ENCODE measurements at regions not wholly inside any gene's neighbourhood (a gene's known extent, or its start where the extent isn't known, plus 50 kb on each side); places are given as distances from the start of the nearest gene placed in this dataset.

DNA sequence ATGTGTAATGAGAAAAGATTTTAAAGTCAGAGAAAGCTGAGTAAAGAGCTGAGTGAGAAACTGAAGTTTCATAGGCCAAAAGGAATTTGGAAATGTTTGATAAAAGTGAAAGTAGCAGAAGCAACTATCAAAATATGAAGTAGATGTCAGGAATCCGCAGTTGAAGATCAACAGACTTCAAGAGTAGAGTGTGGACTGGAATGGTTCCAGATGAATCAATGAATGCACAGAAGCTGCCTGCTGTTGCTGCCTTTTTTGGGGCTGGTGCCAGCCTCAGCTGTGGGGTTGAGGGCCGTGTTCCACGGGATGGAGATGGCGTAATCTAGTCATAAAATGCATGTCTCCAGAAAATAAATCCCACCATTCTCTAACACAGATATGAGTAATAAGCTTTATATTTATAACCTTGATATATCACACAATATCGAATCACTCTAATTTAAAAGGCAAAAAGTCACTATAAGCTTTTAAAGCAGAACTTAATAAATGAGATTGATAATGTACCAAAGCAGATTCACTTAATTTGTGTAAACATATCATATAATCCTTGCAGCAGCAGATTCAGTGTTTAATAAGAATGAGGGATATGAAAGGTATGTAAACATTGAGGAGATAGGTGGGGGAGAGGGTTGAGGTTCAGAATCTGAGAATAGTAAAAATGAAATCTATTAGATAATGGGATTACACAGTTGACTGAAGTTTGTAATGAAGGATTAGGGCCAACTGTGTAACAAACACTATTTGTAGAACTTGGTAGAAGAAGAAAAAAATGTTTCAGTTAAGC lies 652.3 kb upstream of the FTMT start:
- DNase-seq (ENCODE audit: low spot score), result no peak

DNA sequence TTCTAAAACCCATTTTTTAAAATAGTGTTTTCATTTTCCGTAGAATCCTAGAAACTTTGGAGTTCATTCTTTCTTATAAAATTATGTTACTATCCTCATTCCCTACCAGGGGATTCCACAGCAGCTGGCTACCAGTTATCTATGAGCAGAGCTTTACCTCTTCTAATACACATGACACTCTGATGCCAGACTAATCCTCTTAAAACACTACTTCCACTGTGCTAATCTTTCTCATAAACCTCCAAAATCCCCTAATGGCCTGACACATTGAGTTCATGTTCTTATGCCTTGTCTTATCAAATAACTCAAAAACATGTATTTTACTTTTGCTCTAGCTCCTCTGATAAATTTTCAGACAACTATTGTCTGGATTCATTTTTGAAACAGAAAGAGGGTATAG lies 633.6 kb upstream of the FTMT start:
- no peak for DNase-seq (ENCODE audit: low spot score)

DNA sequence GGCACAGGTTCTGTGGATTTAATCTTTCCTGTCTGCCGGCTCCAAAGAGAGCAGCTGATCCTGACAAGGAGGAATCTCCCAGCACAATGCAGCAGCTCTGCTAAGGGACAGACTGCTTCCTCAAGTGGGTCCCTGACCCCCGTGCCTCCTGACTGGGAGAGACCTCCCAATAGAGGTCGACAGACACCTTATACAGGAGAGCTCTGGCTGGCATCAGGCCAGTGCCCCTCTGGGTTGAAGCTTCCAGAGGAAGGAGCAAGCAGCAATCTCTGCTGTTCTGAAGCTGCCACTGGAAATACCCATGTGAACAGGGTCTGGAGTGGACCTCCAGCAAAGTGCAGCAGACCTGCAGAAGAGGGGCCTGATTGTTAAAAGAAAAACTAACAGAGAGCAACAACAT lies 630.2 kb upstream of the FTMT start:
- no peak for DNase-seq (ENCODE audit: low spot score)

DNA sequence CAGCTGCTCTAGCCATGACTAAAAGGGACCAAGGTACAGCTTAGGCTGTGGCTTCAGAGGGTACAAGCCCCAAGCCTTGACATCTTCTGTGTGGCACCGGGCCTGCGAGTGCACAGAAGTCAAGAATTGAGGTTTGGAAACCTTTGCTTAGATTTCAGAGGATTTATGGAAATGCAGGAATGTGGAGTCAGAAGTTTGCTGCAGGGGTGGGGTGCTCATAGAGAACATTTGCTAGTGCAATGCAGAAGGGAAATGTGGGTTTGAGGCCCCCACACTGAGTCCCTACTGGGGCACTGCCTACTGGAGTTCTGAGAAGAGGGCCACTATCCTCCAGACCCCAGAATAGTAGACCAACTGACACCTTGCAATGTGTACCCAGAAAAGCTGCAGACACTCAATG lies 624.9 kb upstream of the FTMT start:
- no peak for DNase-seq (ENCODE audit: low spot score)

GRCh38 chr5:121239951-121240350 lies 611.7 kb upstream of the FTMT start:
- DNase-seq (ENCODE audit: low spot score), result no peak

GRCh38 chr5:121246971-121247370 lies 604.7 kb upstream of the FTMT start:
- DNase-seq (ENCODE audit: low spot score), result no peak

GRCh38 chr5:121251954-121252353 lies 599.7 kb upstream of the FTMT start:
- no peak for DNase-seq (ENCODE audit: low spot score)

GRCh38 chr5:121257621-121258020 lies 594.1 kb upstream of the FTMT start:
- DNase-seq (ENCODE audit: low spot score), result no peak

DNA sequence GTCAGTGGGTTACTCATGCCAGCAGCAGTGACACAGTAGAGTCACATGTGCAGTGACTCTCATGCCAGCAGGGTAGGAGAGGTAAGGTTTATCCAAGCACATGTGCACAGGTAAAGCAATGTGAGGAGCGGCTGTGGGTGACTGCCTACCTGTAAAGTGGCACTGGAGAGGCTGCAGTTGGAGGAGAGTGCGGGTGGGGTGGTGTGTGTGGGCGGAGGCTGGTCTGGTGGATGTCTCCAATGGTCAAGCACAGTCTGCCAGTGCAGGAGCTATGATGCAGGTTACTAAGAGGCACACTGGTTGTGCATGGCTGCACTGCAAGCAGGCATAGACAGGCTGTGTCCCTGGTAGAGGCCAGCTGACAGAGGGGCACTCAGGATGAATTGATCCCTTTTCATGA lies 588.2 kb upstream of the FTMT start:
- no peak for DNase-seq (ENCODE audit: low spot score)

DNA sequence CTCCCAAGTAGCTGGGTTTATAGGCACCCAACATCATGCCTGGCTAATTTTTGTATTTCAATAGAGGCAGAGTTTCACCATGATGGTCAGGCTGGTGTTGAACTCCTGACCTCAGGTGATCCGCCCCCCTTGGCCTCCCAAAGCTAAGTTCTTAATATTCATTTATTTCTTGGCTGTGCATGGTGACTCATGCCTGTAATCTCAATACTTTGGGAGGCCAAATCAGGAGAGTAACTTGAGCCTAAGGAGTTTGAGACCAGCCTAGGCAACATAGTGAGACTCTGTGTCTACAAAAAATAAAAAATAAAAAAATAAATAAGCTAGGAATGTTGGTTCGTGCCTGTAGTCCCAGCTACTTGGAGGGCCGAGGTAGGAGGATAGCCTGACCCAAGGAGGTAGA lies 587.1 kb upstream of the FTMT start:
- no peak for DNase-seq (ENCODE audit: low spot score)

DNA sequence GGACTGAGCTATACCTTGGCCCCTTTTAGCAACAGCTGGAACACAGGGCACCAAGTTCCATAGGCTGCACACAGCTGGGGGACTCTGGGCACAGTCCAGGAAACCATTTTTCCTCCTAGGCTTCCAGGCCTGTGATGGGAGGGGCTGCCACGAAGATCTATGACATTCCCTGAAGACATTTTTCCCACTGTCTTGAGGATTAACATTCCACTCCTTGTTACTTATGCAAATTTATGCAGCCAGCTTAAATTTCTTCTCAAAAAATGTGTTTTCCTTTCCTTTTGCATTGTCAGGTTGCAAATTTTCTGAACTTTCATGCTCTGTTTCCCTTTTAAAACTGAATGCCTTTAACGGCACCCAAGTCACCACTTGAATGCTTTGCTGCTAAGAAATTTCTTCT lies 580.1 kb upstream of the FTMT start:
- DNase-seq (ENCODE audit: low spot score), result no peak

DNA sequence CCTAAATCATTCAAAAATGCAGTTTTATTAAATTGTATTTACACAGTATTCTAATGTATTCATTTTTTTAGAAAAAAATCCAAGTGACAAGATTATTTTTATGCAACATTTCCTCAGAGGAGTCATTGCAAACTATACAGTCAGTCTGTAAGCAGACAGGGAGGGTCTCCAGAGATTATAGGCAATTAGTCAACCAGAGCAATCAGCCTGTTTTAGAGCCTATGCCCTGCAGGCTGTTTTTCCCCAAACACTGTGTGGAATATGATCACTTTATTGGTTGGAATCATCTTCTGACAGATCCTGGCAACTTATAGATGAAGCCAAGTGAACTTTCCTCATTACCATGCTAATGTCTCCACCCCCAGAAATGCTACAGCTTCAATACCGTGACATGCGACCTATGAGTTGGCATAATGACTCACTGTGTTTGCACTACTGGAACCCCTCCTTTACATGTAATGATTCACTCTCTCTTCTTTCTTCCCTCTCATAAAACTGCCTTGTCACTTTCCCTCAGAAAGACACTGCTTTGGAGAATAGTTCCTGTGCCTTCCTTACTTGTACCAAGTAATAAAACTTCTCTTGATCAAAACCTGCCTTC lies 577.7 kb upstream of the FTMT start:
- DNase-seq (ENCODE audit: low spot score), result no peak

- no peak for DNase-seq (ENCODE audit: low spot score)
These were observed 571.9 kb upstream of the FTMT start for GRCh38 chr5:121279801-121280200.

- DNase-seq (ENCODE audit: low spot score), result no peak
These were observed 565.7 kb upstream of the FTMT start for GRCh38 chr5:121285801-121286521.

- no peak for DNase-seq (ENCODE audit: low spot score)
These were observed 562.9 kb upstream of the FTMT start for GRCh38 chr5:121288781-121289180.

GRCh38 chr5:121292664-121293063 lies 559.0 kb upstream of the FTMT start:
- DNase-seq (ENCODE audit: low spot score), result no peak

GRCh38 chr5:121296356-121296755 lies 555.3 kb upstream of the FTMT start:
- DNase-seq (ENCODE audit: low spot score), result no peak

GRCh38 chr5:121299153-121299552 lies 552.5 kb upstream of the FTMT start:
- DNase-seq (ENCODE audit: low spot score), result no peak

GRCh38 chr5:121304838-121305237 lies 546.8 kb upstream of the FTMT start:
- no peak for DNase-seq (ENCODE audit: low spot score)

DNA sequence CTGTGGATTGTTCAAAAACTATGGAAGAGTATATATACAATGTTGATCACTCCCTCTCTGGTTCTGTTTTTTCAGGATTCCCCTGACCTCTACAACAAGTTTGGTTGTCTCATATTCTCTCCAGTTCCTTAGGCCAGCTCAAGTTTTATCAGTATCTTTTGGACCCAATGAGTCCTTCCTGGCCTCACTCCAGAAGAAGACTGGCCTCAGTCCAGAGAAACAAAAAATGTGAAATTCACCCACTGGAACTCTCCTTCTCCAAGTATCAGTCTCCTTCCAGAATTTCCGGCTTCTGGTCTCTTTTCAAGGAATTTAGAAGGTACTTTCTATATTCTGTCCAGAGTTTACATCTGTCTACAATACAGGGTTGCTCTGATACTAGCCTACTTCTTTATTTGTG lies 537.8 kb upstream of the FTMT start:
- DNase-seq (ENCODE audit: low spot score), result no peak

- no peak for DNase-seq (ENCODE audit: low spot score)
These were observed 535.9 kb upstream of the FTMT start for GRCh38 chr5:121315786-121316185.

- no peak for DNase-seq (ENCODE audit: low spot score)
These were observed 532.4 kb upstream of the FTMT start for GRCh38 chr5:121319292-121319691.

DNA sequence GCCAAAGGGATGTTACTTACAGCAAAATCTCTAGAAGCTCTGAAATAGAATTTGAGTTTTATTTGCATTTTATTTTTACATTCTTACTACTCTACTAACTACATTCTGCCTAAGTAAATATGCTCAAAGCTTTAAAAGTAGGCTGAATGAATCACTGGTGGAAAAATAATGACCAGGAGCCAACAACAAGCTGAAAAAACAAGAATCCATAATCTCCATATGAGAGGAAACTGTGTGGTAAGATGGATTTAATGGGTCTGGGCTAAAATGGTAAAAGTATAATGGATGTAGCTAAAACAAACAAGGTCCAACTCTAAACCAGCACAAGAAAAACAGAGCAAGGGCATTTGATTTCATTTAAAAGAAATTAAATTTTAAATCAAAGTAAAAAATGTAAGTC lies 525.8 kb upstream of the FTMT start:
- no peak for DNase-seq (ENCODE audit: low spot score)
